NCI-H1417 (cell line): ENCODE measurements at regions not wholly inside any gene's neighbourhood (a gene's known extent, or its start where the extent isn't known, plus 50 kb on each side); places are given as distances from the start of the nearest gene placed in this dataset.
"Not testable (repeated sequence)": the region's sequence is repeated elsewhere in the genome, so short reads cannot be mapped to it uniquely, and the experiment has no call there.

Experiments used
- DNase-seq, 3 experiments: peaks; one replicate each; lab custom pipeline; 2025; lab: John Stamatoyannopoulos, UW

DNA sequence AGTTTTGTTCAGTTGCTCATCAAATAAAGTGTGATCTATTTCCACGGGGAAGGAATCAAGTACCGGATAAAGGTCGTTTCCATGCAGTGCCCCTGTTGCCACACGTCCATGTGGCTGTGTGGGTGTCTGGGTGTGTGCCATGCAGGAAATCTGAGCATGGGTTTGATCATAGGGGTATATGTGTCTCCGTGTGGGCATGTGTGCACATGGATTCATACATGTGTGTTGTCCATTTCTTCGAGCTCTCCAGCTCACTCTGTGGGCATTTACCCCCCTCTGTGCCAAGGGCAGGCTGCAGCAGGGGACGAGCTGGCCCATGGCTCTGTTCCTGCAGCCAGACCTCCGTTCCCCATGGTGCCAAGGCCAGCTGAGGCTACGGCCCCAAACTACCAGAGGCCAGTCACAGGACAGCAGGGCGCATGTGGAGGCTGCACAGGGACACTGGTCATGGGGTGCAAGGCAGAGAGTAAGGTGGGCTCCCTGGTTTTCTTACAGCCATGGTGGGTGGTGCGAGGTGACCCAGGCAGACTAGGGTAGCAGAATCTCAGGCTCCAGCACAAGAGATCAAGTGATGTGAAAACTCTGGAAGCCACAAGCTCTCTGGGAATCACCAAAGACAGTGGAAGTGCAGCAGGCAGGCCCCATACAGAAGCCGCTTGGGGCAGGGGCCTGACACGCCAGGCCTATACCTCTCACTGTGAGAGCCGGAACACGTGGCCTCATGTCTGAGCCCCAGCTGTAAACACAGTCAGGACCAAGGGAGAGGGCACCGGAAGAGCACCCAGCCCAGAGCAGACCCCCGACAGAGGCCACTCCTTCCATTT is 66.4 kb upstream of the RAB6C start:
- DNase-seq = no peak

DNA sequence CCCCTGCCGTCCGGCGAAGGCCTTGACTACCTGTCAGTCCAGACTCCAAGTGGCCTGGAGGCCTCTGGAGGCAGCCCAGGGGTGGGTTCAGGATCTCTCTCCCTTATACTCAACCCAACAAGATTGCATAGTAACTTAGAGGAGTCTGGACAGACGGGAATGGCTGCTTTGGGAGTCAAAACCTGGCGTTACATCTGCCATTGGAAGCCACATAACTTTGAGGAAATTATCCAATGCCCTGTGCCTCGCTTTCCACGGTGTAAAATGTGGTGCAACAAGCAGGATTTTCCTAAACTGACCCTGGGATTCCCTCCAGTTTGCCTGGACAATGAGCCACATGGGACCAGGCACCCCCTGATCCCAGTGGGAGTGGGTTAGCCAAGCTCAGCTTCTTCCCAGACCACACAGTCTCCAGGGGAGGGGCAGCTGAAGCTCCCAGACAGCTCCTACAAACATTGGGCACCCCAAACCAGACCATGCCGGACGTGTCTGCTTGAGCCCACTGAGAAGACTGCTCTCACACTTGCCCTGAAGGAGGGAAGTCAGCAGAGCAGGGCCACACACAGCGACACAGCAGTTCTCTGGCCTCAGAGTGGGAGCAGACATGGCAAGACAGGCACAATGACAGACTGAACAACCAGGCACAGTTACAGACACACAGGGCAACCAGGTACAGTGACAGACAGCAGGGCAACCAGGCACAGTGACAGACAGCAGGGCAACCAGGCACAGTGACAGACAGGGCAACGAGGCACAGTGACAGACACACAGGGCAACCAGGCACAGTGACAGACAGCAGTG is 65.6 kb upstream of the RAB6C start:
- no peak for DNase-seq

DNA sequence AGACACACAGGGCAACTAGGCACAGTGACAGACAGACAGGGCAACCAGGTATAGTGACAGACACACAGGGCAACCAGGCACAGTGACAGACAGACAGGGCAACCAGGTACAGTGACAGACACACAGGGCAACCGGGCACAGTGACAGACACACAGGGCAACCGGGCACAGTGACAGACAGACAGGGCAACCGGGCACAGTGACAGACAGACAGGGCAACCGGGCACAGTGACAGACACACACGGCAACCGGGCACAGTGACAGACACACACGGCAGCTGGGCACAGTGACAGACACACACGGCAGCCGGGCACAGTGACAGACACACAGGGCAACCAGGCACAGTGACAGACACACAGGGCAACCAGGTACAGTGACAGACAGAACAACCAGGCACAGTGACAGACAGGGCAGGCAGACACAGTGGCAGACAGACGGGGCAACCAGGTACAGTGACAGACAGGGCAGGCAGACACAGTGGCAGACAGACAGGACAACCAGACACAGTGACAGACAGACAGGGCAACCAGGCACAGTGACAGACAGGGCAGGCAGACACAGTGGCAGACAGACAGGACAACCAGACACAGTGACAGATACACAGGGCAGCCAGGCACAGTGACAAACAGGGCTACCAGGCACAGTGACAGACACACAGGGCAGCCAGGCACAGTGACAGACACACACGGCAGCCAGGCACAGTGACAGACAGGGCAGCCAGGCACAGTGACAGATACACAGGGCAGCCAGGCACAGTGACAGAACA is 64.7 kb upstream of the RAB6C start:
- no peak for DNase-seq

DNA sequence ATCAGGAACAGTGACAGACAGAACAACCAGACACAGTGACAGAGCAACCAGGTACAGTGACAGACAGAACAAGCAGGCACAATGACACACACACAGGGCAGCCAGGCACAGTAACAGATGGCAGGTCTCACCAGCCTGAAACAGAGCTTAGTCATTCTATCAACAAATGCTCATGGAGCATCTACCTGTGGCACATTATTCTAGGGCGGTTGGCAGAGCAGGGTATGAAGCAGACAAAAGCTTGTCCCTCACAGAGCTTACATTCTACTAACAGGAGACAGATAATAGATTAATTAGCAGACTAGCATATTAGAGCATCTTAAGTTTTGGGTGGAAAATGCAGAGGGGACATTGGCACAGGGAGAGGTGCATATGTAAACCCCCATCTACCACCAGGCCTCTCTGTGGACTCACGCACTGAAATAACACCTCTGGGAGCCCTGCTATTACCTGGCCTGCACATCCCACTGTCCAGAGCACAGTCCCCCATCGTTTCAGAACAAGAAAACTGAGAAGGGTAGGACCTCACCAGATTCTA is 64.1 kb upstream of the RAB6C start:
- no peak for DNase-seq

DNA sequence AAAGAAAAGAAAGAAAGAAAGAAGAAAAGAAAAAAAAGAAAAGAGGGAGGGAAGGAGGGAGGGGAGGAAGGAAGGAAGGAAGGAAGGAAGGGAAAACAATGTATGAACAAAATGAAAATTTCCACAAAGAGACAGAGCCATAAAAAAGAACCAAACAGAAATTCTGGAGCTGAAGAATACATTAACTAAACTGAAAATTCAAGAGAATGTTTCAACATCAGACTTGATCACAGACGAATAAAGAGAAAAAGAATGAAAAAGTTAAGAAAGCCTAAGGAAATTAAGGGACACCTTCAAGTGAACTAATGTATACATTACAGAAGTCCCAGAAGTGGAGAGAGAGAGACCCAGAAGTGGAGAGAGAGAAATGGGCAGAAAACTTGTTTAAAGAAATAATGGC is 60.9 kb upstream of the RAB6C start:
- no peak for DNase-seq

DNA sequence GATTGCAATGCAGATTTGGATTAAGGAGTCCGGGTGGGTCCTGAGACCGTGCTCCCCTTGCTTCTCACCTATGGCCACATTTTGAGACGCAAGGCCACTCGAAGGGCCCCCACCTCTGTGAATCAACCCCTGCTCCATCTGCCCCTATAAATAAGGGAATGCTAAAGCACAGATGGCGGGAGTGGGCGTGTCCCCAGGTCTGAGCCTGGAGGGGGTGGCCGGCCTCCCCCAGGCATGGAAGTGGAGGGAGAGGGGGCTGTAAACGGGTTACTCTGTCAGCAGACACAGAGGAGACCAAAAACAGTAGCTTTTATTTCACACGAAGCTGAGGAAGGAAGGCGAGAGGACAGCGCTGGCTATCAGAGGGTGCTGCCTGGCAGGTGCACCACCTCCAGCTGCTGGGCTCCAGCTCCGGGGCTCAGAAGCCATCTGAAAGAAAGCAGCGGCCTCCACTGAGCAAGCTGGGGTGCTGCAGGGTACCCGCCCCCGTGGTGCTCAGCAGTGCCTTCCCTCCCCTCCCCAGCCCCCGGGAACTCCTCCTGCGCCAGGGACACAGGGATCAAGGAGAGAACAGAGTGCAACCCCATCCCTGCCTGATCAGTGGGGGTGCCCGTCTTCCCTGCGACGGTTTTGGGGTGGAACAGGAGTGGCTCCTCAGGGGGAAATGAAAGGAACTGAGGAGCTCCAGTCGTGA is 56.7 kb upstream of the RAB6C start:
- DNase-seq = peak; percentile 22 to 59 (median 40)

DNA sequence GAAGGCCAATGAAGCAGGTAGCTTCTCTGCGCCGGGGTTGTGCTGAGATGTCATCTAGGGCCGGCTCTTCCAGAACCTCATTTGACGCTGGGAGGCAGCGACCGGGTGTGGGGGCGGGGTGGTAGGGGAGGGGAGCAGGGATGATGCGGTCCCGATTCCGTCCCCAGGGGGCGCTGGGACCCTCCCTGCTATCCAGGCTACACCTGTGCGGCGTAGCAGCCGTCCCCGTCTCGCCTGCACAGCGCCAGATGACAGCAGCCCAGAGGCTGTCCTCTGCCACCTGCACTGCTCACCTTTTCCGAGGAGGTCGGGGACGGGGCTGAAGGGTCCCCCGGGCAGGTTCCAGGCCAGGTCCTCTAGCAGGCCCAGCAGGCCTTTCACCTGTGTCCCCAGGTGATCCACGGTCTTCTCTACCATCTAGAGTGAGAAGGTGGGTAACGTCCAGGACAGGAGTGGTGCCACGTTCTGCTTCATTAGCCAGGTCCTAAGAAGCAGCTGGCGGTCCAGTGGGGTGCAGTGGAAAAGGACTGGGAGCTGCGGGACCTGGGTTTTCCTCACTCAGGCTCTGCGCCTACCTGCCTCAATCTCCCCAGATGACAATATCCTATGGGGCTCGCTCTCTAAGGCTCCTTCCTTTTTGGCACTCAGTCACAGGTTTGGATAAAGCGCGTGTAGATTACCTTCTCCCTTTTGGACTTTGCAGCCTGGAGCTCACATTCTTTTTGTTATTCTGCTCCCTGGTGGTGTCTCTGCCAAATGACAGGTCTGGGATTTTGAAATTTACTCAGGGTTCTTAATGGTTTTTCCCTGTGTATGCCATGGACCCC is 56.0 kb upstream of the RAB6C start:
- peak; percentile 59 to 79 (median 67) for DNase-seq

DNA sequence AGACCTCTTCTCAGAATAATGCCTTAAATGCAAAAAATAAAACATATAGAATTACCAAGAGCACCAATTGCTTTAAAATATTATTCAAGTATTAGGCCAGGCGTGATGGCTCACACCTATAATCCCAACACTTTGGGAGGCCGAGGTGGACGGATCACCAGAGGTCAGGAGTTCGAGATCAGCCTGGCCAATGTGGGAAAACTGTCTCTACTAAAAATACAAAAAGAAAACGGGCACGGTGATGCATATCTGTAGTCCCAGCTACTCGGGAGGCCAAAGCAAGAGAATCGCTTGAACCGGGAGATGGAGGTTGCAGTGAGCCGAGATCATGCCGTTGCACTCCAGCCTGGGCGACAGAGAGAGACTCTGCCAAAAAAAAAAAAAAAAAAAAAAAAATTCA is 55.4 kb upstream of the RAB6C start:
- DNase-seq = not testable (repeated sequence)

DNA sequence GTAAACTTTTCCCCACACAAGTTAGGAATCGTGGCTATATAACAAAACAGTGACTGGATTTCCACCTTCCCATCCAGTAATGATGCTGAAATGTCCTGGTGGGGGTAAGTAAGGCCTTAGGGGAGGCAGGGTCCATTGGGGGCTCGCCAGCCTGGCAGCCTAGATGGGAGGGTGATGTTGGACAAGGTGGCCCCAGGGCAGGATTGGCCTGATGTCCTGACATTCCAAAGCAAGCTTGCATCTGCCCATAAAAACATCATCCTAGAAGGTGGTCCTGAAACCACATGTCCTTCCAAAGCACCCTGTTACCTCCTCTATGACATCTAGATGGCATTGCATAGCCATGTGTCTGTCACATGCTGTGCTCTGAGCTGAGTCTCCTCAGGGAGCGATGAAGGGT is 54.1 kb upstream of the RAB6C start:
- peak in 1 of 3 experiments; percentile 5 for DNase-seq

DNA sequence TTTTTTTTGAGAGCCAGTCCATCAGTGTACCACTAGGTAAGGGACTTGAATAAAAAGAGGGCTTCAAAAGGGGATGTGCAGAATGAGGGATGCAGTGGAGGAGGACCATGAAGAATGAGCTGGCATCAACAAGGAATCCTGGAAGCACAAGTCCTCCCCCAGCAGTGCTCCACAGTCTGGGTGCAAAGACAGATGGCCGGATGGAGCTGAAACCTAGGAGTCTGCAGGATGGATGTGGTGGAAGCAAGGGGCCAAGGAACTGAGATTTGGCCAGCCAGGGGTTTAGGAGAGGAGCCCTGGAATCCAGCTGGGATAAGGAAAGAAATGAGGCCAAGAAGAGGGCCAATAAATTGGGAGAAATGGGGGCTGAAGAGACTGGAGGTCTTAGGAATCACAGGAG is 51.8 kb upstream of the RAB6C start:
- DNase-seq = no peak

DNA sequence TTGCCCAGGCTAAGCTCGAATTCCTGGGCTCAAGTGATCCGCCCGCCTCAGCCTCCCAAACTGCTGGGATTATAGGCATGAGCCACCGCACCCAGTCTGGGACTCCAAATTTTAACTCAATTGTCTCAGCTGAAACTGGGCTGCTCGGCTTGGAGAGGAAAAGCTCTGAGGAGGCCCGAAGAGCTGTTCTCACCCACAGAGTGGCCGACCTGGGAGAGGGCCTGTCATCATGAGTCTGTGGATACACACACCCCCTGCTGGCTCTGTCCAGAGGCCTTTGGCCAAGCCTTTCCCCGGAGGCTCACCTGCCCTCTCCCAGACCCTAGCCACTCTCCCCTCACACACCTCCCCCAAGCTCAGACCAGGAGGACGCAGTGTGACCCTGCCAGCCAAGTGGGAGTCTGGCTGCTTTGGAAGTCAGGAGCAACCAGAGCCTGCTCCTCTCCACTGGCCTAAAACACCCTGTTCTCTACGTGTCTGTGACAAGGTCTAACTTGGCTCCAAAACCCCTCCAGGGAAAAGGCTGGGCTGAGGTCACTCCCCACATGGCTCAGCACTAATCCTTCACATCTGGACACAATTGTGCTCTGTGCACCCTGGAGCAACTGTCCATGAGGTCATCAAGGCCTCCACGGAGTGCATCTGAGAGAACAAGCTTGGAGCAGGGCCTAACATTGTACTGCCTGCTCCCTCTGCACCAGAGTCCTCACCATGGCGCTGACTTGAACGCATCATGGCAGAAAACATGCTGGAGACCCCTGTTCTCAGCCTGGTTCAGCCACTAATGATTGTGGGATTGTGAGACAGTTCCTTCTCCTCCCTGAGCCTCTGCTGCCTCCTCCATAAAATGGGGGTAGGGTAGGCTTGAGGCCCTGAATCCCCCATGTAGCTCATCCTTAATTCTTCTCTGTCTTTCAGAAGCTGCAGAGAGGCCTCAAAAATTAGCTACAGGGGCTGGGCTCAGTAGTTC is 49.9 kb upstream of the RAB6C start:
- no peak for DNase-seq
